ENCODE measurements at regions not wholly inside any gene's neighbourhood (a gene's known extent, or its start where the extent isn't known, plus 50 kb on each side); places are given as distances from the start of the nearest gene placed in this dataset.
A peak's percentile ranks its signal among the peaks of the same experiment; 100 is the strongest.

DNA sequence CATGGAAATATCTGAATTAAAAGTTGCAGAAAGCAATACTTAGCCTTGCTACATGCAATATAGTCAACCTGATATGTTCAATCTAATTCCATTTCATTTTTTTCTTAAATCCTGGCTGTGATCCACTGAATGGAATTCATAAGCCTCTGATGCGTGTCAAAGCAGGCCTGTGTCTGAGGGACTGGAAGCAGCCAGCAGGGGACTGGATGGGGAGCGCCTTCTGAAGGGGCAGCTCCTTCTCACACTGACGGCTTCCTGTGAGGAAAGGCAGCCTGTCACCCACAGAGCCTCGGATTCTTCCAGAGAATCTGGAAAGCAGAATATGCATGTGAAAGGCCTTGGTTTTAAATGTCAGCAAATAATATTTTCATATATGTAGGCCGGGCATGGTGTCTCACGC lies 73.5 kb downstream of the KCNF1 start:
- DNase-seq (ENCODE audit: low spot score) = no peak

DNA sequence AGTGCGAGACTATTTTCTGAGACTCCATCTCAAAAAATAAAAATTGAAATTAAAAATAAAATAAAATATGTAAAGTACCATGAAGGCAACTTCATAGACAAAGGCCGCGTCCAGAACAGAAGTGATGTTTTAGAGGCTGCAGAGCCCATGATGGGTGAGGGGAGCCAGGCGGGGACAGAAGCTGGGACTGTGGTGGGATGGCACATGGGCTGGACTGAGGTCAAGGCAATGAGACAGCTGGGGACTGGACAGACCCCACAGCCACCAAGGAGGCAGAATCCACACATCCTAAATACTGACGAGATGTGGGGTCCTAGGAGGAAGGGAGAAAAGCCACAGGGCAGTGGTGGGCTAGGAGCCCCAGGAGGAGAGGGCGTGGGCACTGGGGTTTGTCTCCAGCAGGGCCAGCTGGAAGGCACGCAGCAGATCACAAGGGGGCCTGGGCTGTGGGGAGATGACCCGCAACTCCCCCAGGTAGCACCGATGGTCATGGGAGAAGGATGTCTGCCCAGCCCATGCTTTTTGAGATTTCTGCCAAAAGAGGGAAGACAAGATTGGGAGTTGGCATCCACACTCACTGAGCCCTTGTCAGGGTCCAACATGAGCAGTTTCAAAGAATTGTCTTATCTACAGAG lies 74.3 kb downstream of the KCNF1 start:
- DNase-seq (ENCODE audit: low spot score) = no peak

DNA sequence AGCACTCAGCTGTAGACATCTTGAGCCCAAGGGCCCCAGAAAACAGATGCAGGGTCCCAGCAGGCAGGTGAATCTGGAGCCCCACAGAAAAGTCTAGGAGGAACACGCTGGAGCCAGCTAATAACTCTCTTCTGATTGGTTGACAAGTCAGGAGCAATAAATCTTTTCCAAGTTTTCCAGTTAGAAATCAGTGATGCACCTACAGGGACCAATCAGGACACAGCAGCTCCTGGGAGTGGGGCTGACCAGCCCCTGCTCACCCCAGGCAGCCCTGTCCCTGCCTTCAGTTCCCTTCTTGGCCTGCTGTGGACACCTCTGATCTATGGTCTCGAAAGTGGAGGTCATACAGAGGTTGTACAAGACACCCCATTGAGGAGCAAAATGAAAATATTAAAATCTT lies 75.7 kb downstream of the KCNF1 start:
- DNase-seq (ENCODE audit: low spot score) = no peak

DNA sequence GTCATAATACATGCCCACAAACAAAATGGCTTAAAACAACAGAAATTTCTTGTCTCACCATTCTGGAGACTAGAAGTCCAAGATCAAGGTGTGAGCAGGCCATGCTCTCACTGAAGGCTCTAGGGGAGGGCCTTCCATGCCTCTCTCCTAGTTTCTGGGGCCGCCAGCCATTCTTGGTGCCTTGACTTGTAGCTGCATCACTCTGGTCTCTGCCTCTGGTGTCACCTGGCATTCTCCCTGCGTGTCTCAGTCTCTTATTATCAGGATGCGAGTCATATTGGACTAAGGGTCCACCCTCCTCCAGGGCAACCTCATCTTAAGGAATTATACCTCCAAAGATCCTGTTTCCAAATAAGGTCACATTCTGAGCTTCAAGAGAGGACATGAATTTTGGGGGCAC lies 76.1 kb downstream of the KCNF1 start:
- DNase-seq (ENCODE audit: low spot score) = no peak

DNA sequence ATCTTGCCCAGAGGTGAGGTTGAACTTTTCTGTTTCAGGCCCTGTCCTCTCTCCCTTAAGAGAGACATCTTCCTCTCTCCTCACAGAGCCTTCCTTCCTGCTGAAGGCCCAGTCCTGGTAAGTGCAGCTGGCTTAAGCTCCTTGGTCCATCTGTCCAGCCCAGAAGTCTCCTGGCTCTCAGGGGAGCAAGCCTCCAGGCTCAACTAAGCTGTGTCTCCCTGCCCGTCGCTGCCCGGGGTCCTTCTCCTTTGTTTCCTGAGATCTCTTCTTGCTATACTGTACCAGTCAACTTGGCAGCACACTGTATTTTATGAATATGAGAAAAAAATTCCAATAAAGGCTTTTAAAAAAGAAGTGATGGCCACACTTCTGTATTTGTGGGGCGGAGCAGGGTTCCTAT lies 77.4 kb downstream of the KCNF1 start:
- no peak for DNase-seq (ENCODE audit: low spot score)

- DNase-seq (ENCODE audit: low spot score) = no peak
Measured at GRCh38 chr2:10989782-10990181, 78.0 kb downstream of the KCNF1 start.

- no peak for DNase-seq (ENCODE audit: low spot score)
Measured at GRCh38 chr2:10990561-10991111, 78.9 kb downstream of the KCNF1 start.

- DNase-seq (ENCODE audit: low spot score) = no peak
Measured at GRCh38 chr2:10992023-10992791, 80.5 kb downstream of the KCNF1 start.

DNA sequence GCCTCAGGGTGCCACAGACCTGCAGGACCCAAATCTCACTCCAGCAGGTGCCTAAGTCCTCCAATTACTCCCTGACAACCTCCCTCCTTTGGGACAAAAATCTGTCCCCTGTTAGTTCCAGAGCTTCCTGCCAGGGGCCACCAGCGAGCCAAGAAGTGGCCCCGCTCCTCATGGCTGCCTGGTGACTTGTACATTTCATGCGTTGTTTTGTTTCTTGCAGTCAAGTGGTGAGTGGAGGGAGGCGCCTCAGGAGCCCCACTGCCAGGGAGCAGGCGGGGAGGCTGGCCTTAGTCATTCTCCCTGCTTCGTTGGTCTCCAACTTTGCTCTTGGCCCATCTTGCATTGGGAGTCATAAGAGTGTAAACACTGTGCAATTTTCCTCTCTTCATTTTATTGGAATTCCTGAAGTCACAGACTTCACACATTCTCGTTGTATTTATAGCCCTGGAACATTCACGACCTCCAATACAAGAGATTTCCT lies 81.3 kb downstream of the KCNF1 start:
- DNase-seq (ENCODE audit: low spot score) = peak; percentile 80

DNA sequence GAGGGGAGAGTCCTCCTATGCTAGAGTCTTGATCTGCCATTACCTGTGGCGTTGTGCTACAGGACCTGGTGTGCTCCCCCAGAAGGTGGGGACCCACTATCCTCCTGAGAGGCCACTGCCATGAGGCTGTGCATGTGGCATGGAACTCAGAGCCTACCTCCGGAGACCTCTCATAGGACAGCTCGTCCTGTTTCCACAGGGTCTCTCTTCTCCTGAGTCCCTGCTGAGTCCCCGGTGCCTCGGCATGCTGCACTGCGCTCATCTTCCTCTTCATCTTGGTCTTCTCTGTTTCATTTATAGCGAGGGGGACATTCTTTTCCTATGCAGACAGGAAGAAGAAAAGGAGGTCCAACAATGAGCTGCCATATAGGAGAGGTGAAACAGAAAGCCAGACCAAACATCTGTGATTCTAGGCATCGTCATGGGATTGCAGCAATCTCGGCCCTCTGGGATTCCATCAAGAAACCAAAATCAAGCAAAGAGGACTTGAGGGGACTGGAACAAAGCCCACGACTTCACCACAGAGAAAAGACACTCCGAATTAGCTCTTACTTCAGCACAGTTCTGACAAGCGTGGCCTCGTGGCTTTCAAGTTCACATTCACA lies 83.7 kb downstream of the KCNF1 start:
- no peak for DNase-seq (ENCODE audit: low spot score)

- DNase-seq (ENCODE audit: low spot score) = peak; percentile 35
Measured at GRCh38 chr2:11004199-11004598, 92.5 kb downstream of the KCNF1 start.

DNA sequence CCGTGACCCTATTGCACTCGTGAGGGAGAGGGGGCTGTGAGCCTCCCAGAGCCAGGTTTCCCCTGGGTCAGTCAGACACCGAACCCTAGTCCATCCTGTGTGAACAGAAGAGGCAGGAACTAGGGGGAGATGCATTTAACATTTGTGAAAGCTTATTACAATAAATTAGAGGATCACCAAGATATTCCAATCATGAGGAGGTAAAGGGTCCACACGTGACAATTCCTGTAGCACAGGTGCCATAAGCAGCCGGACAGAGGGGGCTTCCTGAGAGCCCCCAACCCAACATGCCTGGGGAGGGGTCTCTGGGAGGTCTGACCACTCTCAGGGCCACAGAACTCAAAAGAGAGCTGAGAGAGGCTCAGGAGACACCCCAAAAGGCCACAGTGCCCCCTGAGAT lies 93.3 kb downstream of the KCNF1 start:
- no peak for DNase-seq (ENCODE audit: low spot score)

GRCh38 chr2:11006191-11006590 lies 94.5 kb downstream of the KCNF1 start:
- DNase-seq (ENCODE audit: low spot score) = no peak

DNA sequence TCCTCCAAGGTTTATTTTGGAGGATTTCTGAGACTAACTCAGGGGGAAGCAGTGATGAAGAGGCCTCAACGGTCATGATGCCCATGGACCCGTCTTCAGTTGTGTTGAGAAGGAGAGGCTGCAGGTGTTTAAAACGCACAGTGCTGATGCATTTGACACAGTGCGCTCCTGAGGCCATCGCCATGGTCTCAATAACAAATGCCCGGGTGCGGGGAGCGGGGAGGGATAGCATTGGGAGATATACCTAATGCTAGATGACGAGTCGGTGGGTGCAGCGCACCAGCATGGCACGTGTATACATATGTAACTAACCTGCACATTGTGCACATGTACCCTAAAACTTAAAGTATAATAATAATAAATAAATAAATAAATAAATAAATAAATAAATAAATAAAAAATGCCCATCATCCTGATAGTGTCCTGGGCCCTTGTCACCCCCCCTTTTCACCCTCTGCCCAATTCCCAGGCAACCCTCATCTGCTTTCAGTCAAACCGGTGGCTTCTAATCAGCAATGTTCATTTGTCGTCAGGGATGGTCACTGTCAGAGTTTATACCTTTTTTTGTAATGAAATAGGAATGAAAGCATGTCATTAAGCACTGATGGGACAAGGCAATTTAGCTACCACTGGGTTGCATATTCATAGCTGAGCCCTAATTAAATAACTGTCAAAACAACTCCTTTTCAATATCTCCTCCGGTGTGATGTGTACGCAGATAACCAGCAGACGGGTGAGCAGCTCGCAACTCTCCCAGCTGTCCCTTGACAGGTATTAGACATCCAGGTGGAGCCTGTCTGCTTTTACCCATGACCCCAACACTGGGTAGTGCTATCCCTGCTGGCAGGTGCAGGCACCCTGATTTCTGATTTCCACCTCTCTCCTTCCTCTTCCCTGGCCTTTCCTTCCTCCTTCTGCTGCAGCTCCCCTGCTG lies 95.9 kb downstream of the KCNF1 start:
- no peak for DNase-seq (ENCODE audit: low spot score)

GRCh38 chr2:11008773-11009172 lies 97.0 kb downstream of the KCNF1 start:
- DNase-seq (ENCODE audit: low spot score) = no peak

DNA sequence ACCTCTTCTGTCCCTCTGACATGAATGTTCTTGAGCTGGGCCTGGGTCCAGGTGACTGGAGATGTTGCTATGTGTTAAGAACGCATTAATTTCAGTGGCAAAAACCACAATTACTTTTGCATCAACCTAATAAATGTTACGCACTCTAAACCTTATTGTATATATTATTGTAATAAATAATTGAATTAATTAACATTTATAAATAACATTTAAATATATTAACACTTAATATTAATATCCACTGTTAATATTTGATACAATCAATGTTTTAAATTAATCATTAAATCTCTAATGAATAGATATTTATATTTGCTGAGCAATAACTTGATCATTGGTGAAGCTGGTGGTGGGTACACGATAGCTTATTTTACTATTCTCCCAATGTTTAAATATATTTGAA lies 97.4 kb downstream of the KCNF1 start:
- no peak for DNase-seq (ENCODE audit: low spot score)

DNA sequence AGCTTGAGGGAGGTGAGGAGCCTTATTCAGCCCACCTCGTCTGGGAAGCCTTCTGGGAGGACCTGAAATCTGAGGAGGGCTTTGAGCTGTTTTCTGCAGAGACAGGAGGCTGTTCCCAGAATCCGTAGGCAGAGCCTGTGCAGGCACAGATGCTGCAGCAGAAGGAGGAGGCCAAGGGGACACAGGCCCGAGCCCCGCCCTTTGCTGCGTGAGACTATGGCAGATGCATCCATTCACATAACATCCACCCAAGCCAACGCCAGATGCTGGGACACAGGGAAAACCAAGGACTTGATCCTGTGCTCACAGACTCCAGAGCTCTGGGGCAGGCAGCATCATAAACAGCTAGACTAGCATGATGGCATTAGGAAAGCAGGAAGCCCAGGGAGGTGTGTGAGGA lies 98.2 kb downstream of the KCNF1 start:
- DNase-seq (ENCODE audit: low spot score) = no peak

GRCh38 chr2:11011359-11011758 lies 99.6 kb downstream of the KCNF1 start:
- DNase-seq (ENCODE audit: low spot score) = no peak

GRCh38 chr2:11012131-11012693 lies 100.5 kb downstream of the KCNF1 start:
- no peak for DNase-seq (ENCODE audit: low spot score)

DNA sequence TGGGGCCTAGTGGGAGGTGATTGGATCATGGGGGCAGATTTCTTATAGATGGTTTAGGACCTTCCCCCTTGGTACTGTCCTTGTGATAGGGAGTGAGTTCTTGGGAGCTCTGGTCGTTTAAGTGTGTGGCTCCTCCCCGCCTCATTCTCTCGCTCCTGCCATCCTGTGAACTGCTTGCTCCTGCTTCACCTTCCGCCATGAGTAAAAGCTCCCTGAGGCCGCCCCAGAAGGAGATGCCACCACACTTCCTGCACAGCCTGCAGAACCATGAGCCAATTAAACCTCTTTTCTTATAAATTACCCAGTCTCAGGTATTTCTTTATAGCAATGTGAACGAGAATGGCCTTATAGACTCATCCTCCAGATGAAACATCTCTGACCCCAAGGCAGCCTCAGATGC lies 101.5 kb downstream of the KCNF1 start:
- no peak for DNase-seq (ENCODE audit: low spot score)

DNA sequence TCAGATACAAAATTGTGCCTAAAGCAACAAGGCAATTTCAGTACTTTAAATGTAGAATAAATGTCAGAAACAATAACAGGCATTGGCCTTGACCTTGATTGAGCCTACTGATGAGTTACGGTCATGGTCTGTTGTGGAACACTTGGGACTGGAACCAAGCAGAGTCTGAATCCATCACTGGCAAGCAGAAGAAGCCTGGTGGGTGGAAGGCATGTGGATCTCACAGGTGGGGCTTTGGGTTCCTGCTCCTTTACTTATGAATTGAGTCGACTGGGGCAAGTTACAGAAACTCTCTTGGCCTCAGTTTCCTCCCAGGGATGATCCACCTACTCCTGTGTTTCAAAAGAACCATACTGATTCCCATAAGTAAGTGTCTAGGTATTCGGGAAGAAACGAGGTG lies 102.3 kb downstream of the KCNF1 start:
- no peak for DNase-seq (ENCODE audit: low spot score)

Data from AG08396 (cell line).